Stromal cell of bone marrow (primary cell): ENCODE measurements at regions not wholly inside any gene's neighbourhood (a gene's known extent, or its start where the extent isn't known, plus 50 kb on each side); places are given as distances from the start of the nearest gene placed in this dataset.

Experiments used
- DNase-seq: peaks from one replicate; pipeline ENCODE4 v3.0.0-alpha.2; 2012; ENCODE audit warnings: low read depth

GRCh38 chrX:13903405-13903804, 86.5 kb upstream of the GPM6B start:
- DNase-seq = no peak

GRCh38 chrX:13902406-13902805, 85.5 kb upstream of the GPM6B start:
- DNase-seq = no peak

- no peak for DNase-seq
These were observed 84.5 kb upstream of the GPM6B start for GRCh38 chrX:13901354-13901753.

- no peak for DNase-seq
These were observed 83.5 kb upstream of the GPM6B start for GRCh38 chrX:13900351-13900750.

- peak; percentile 71 for DNase-seq
These were observed 82.7 kb upstream of the GPM6B start for GRCh38 chrX:13899607-13900006.

- no peak for DNase-seq
These were observed 81.7 kb upstream of the GPM6B start for GRCh38 chrX:13898603-13899002.

- no peak for DNase-seq
These were observed 81.2 kb upstream of the GPM6B start for GRCh38 chrX:13898083-13898482.

GRCh38 chrX:13897566-13897965, 80.7 kb upstream of the GPM6B start:
- DNase-seq = no peak

GRCh38 chrX:13894888-13895565, 78.1 kb upstream of the GPM6B start:
- peak; percentile 74 for DNase-seq

- no peak for DNase-seq
These were observed 76.9 kb upstream of the GPM6B start for GRCh38 chrX:13893826-13894225.

GRCh38 chrX:13892856-13893255, 76.0 kb upstream of the GPM6B start:
- no peak for DNase-seq

- no peak for DNase-seq
These were observed 74.7 kb upstream of the GPM6B start for GRCh38 chrX:13891377-13892140.

GRCh38 chrX:13890806-13891205, 73.9 kb upstream of the GPM6B start:
- DNase-seq = no peak

GRCh38 chrX:13888284-13888683, 71.4 kb upstream of the GPM6B start:
- DNase-seq = no peak

- no peak for DNase-seq
These were observed 68.7 kb upstream of the GPM6B start for GRCh38 chrX:13885591-13885990.

- DNase-seq = peak; percentile 30
These were observed 59.8 kb upstream of the GPM6B start for GRCh38 chrX:13876652-13877051.

GRCh38 chrX:13875572-13875971, 58.7 kb upstream of the GPM6B start:
- DNase-seq = no peak

GRCh38 chrX:13868591-13868990, 51.7 kb upstream of the GPM6B start:
- peak; percentile 29 for DNase-seq
